Sigmoid colon (tissue), 6 donors: ENCODE measurements at regions not wholly inside any gene's neighbourhood (a gene's known extent, or its start where the extent isn't known, plus 50 kb on each side); places are given as distances from the start of the nearest gene placed in this dataset.
"Not testable (repeated sequence)": the region's sequence is repeated elsewhere in the genome, so short reads cannot be mapped to it uniquely, and the experiment has no call there.

ENCODE experiments used
- DNase-seq: peaks from one replicate; pipeline ENCODE4 v3.0.0-alpha.2; 2019
- H3K27ac ChIP-seq, 4 donors: fragments of 200-600 bp; sonication (generic); one replicate each; pipeline ENCODE4 v1.5.1; 2016 to 2019; ENCODE audit warnings: mild to moderate bottlenecking in 1 of 4
- H3K27me3 ChIP-seq, 3 donors: fragments of 200-600 bp; sonication (generic); one replicate each; pipeline ENCODE4 v1.5.1; 2019; ENCODE audit warnings: mild to moderate bottlenecking in 1 of 3
- H3K36me3 ChIP-seq, 4 donors: fragments of 200-600 bp; sonication (generic); one replicate each; pipeline ENCODE4 v1.5.1; 2016 to 2019
- H3K4me1 ChIP-seq, 4 donors: fragments of 200-600 bp; sonication (generic); one replicate each; pipeline ENCODE4 v1.5.1; 2017 to 2019
- H3K4me3 ChIP-seq, 4 donors: fragments of 200-600 bp; sonication (generic); one replicate each; pipeline ENCODE4 v1.5.1; 2017 to 2019; ENCODE audit warnings: mild to moderate bottlenecking in 2 of 4, moderate library complexity in 1 of 4
- H3K9me3 ChIP-seq, 4 donors: fragments of 200-600 bp in 3 of 4; sonication (generic) in 3 of 4; one replicate each; pipeline versions ENCODE4 v1.5.1 to v1.6.1; 2013 to 2019
- EP300 ChIP-seq, 4 donors: sonication (generic); formaldehyde crosslinking; IDR thresholded peaks; one replicate each; pipeline ENCODE4 v1.6.1; 2017; ENCODE audit warnings: antibody characterized with exemption in 4 of 4
- POLR2A ChIP-seq, 2 donors: fragments of 450-650 bp; IDR thresholded peaks; one replicate each; pipeline ENCODE4 v1.6.1; 2016; ENCODE audit warnings: antibody characterized with exemption in 2 of 2, mild to moderate bottlenecking in 2 of 2, moderate library complexity in 2 of 2
- POLR2AphosphoS5 ChIP-seq, 4 donors: sonication (generic); formaldehyde crosslinking; IDR thresholded peaks; one replicate each; pipeline ENCODE4 v1.6.1; 2017; ENCODE audit warnings: antibody characterized with exemption in 4 of 4
- WGBS, 2 donors: extraction: QIAGEN DNeasy Blood & Tissue Kit; methylation state at CpG; one replicate each; pipeline ENCODE4 v1.1.7; 2013; 5-methylcytosine and 5-hydroxymethylcytosine counted together
- intact Hi-C: fragments of 100-400 bp; cut with DNase I; formaldehyde crosslinking; loops from one replicate; pipeline ENCODE4 v1.15.1; 2023
- TF ChIP-seq, protein P1 (sequence below), 4 experiments: fragments of 450-650 bp in 3 of 4; fragments of 200-600 bp in 1 of 4; IDR thresholded peaks; one replicate each; pipeline ENCODE4 v1.5.1; 2016 to 2019; ENCODE audit warnings: antibody characterized with exemption in 4 of 4, mild to moderate bottlenecking in 3 of 4, moderate library complexity in 2 of 4
- donor health status: healthy with polysubstance abuse.
- donor health status: healthy.

DNA sequence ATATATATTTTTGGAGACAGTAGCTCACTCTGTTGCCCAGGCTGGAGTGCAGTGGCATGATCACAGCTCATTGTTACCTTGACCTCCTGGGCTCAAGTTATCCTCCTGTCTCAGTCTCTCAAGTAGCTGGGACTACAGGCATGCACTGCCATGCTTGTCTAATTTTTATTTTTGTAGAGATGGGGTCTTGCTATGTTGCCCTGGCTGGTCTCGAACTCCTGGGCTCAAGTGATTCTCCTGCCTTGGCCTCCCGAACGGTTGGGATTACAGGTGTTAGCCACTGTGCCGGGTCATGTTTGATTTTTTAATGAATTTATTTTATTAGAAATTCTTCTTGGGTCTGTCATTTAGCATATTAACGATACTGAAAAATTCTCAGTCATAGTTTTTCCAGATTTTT, 70.5 kb downstream of the TMEM270 start:
- Histone ChIP-seq H3K4me3 (no peak overlapping the region), H3K9me3 (no peaks in the 10 kb centered on the region), H3K27me3 (no peaks in the 10 kb centered on the region), H3K27ac (no peak overlapping the region), H3K4me1 (peaks cover 0 to 7% (median 3%) of the 10 kb centered on the region in 4 donors), H3K36me3 (no peaks in the 10 kb centered on the region)
- WGBS, 2 donors: 92 to 95% methylated on average over 5 of the region's 5 CpGs
- DNase-seq: no peak
- intact Hi-C loops: no loop called here
- TF ChIP-seq EP300 (IDR thresholded peaks at IDR 0.05) (no peak), POLR2AphosphoS5 (IDR thresholded peaks at IDR 0.05) (no peak), POLR2A (IDR thresholded peaks at IDR 0.05) (no peak)
- TF ChIP-seq, protein P1, sequence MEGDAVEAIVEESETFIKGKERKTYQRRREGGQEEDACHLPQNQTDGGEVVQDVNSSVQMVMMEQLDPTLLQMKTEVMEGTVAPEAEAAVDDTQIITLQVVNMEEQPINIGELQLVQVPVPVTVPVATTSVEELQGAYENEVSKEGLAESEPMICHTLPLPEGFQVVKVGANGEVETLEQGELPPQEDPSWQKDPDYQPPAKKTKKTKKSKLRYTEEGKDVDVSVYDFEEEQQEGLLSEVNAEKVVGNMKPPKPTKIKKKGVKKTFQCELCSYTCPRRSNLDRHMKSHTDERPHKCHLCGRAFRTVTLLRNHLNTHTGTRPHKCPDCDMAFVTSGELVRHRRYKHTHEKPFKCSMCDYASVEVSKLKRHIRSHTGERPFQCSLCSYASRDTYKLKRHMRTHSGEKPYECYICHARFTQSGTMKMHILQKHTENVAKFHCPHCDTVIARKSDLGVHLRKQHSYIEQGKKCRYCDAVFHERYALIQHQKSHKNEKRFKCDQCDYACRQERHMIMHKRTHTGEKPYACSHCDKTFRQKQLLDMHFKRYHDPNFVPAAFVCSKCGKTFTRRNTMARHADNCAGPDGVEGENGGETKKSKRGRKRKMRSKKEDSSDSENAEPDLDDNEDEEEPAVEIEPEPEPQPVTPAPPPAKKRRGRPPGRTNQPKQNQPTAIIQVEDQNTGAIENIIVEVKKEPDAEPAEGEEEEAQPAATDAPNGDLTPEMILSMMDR (IDR thresholded peaks at IDR 0.05): no peak

DNA sequence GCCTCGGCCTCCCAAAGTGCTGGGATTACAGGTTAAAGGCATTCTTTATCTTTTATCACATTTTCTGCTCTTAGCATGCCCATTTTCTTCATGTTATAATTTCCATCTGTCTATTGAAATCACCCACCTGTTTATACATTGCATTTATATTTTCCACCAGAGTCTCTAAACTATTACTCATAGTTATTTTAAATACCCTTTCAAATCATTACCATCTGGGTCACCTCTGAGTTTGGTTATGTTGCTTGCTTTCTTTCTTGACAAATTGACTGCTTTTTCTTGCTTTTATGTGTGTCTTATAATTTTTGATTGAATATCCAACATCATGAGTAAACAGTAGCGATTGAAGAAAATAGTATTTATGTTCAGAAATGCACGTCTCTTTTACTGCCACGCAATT, 71.4 kb downstream of the TMEM270 start:
- Histone ChIP-seq H3K9me3 (no peaks in the 10 kb centered on the region), H3K4me1 (peaks cover 0 to 7% (median 3%) of the 10 kb centered on the region in 4 donors), H3K36me3 (no peaks in the 10 kb centered on the region), H3K4me3 (no peak overlapping the region), H3K27me3 (no peaks in the 10 kb centered on the region), H3K27ac (no peak overlapping the region)
- DNase-seq: no peak
- TF ChIP-seq EP300 (IDR thresholded peaks at IDR 0.05) (no peak), POLR2A (IDR thresholded peaks at IDR 0.05) (no peak), POLR2AphosphoS5 (IDR thresholded peaks at IDR 0.05) (no peak)
- WGBS, 2 donors: 88 to 89% methylated on average over 4 of the region's 4 CpGs
- intact Hi-C loops: no loop called here

DNA sequence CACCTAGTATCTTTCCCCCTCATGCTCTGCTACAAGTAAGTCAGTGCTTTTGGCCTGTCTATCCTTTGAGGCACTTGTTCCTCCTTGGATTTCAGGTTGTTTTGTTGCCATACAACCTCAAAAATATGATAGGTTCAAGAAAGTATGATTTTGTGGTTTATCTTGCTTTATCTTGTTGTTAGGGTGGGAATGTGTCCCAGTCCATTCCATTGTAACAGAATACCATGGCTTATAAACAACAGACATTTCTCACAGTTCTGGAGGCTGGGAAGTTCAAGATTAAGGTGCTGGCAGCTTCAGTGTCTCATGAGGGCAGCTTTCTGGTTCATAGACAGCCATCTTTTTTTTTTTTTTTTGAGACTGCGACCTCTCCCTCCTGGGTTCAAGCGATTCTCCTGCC, 72.1 kb downstream of the TMEM270 start:
- intact Hi-C loops: no loop called here
- Histone ChIP-seq H3K4me1 (peaks cover 0 to 7% (median 3%) of the 10 kb centered on the region in 4 donors), H3K4me3 (no peak overlapping the region), H3K27me3 (no peaks in the 10 kb centered on the region), H3K9me3 (no peaks in the 10 kb centered on the region), H3K36me3 (no peaks in the 10 kb centered on the region), H3K27ac (no peak overlapping the region)
- whole genome bisulfite sequencing, 2 donors: 95% methylated on average over 2 of the region's 2 CpGs
- no peak for DNase-seq
- no peak for TF ChIP-seq POLR2AphosphoS5 (IDR thresholded peaks at IDR 0.05)
- no peak for TF ChIP-seq POLR2A (IDR thresholded peaks at IDR 0.05)
- TF ChIP-seq, protein P1 (IDR thresholded peaks at IDR 0.05): no peak
- TF ChIP-seq EP300 (IDR thresholded peaks at IDR 0.05): no peak

DNA sequence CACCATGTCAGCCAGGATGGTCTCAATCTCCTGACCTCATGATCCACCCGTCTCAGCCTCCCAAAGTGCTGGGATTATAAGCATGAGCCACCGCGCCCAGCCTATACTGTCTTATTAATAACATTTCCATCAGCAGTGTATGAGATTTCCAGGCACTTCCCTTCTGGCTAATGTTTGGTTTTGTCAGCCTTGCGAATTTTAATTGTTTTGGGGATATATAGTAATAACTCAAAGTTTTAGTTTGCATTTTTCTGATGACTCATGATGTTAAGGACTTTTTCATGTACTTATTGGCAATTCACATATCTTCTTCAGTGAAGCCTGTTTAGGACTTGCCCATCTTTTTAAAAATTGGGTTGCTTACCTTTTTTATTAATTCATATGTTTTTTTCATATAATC, 76.0 kb downstream of the TMEM270 start:
- no peak for TF ChIP-seq POLR2AphosphoS5 (IDR thresholded peaks at IDR 0.05)
- TF ChIP-seq POLR2A (IDR thresholded peaks at IDR 0.05): no peak
- TF ChIP-seq, protein P1 (IDR thresholded peaks at IDR 0.05): no peak
- TF ChIP-seq EP300 (IDR thresholded peaks at IDR 0.05): no peak
- no peaks in the 10 kb centered on the region for H3K4me1 ChIP-seq
- no peak overlapping the region for H3K27ac ChIP-seq
- H3K4me3 ChIP-seq: no peak overlapping the region
- WGBS, 2 donors: 69 to 73% methylated on average over 4 of the region's 4 CpGs
- no peak for DNase-seq
- no peaks in the 10 kb centered on the region for H3K27me3 ChIP-seq
- intact Hi-C loops: no loop called here
- no peaks in the 10 kb centered on the region for H3K36me3 ChIP-seq
- peaks cover 0 to 6% (median 0%) of the 10 kb centered on the region in 4 donors for H3K9me3 ChIP-seq

DNA sequence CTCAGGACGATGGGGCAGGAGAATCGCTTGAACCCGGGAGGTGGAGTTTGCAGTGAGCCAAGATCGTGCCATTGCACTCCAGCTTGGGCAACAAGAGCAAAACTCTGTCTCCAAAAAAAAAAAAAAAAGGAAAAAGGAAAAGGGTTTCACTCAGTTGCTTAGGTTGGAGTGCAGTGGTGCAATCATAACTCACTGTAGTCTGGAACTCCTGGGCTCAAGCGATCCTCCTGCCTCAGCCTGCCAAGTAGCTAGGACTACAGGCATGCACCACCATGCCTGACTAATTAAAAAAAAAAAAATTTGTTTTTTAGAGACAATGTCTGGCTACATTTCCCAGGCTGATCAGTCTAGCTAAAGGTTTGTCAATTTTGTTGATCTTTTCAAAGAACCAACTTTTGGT, 76.7 kb downstream of the TMEM270 start:
- H3K27me3 ChIP-seq, H3K9me3 ChIP-seq, H3K36me3 ChIP-seq, H3K4me3 ChIP-seq, intact Hi-C loops, DNase-seq, H3K27ac ChIP-seq, H3K4me1 ChIP-seq: not testable (repeated sequence)
- 91 to 93% methylated on average over 5 of the region's 5 CpGs for WGBS, 2 donors

DNA sequence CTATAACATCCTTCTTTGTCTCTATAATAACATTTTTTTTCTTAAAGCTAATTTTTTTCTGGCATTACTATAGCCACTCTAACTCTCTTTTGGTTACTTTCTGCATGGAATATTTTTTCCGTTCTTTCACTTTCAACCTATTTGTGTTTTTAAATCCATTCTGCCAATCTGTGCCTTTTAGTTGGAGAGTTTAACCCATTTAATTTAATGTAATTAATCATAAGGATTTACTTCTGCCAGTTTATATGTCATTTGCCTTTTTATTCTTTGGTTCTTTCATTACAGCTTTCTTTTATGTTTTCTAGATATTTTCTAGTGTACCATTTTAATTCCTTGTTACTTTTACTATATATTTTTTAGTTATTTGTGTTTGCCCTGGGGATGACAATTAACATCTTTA, 78.6 kb downstream of the TMEM270 start:
- H3K36me3 ChIP-seq: no peaks in the 10 kb centered on the region
- peaks cover 0 to 6% (median 0%) of the 10 kb centered on the region in 4 donors for H3K9me3 ChIP-seq
- no peak for DNase-seq
- no peaks in the 10 kb centered on the region for H3K27me3 ChIP-seq
- intact Hi-C loops: no loop called here
- no peak overlapping the region for H3K4me3 ChIP-seq
- H3K4me1 ChIP-seq: no peaks in the 10 kb centered on the region
- H3K27ac ChIP-seq: no peak overlapping the region
- WGBS, 2 donors: 94 to 99% methylated on average over 1 of the region's 1 CpG
- TF ChIP-seq, protein P1 (IDR thresholded peaks at IDR 0.05): no peak
- no peak for TF ChIP-seq EP300 (IDR thresholded peaks at IDR 0.05)
- TF ChIP-seq POLR2A (IDR thresholded peaks at IDR 0.05): no peak
- no peak for TF ChIP-seq POLR2AphosphoS5 (IDR thresholded peaks at IDR 0.05)
